GM12865 (cell line): ENCODE measurements at regions not wholly inside any gene's neighbourhood (a gene's known extent, or its start where the extent isn't known, plus 50 kb on each side); places are given as distances from the start of the nearest gene placed in this dataset.

Experiments
- DNase-seq: peaks from one replicate; pipeline ENCODE4 v3.0.0; 2010; ENCODE audit warnings: low read depth
- H3K4me3 ChIP-seq: 2 replicates; pipeline ENCODE4 v1.5.1; 2011; ENCODE audit warnings: mild to moderate bottlenecking, low read depth, low read length, control low read depth
- TF ChIP-seq, protein P1 (sequence below): IDR thresholded peaks from 2 replicates; pipeline ENCODE4 v1.5.1; 2011; ENCODE audit warnings: low read length, control low read depth, low read depth, inconsistent platforms; ENCODE audit not compliant: insufficient read depth; ENCODE audit errors: missing control alignments

DNA sequence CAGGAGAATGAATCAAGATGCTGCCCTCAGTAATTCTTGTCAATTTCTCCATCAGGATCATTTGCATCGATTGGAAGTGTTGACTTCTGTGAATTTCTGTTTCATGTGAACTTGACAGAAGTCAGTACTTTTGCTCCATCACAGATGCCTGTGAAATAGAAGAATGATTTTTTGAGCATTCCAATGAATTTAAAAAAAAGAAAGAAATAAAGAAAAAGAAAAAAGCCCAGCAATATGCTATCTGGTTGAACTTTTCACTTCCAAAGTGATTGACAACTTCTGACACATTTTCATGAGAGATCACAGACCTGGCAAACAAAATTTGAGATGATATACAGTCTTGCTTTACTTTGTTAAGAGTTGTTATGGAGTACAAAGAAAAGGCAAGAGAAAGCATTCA is 175.3 kb downstream of the RWDD3 start:
- TF ChIP-seq, protein P1, sequence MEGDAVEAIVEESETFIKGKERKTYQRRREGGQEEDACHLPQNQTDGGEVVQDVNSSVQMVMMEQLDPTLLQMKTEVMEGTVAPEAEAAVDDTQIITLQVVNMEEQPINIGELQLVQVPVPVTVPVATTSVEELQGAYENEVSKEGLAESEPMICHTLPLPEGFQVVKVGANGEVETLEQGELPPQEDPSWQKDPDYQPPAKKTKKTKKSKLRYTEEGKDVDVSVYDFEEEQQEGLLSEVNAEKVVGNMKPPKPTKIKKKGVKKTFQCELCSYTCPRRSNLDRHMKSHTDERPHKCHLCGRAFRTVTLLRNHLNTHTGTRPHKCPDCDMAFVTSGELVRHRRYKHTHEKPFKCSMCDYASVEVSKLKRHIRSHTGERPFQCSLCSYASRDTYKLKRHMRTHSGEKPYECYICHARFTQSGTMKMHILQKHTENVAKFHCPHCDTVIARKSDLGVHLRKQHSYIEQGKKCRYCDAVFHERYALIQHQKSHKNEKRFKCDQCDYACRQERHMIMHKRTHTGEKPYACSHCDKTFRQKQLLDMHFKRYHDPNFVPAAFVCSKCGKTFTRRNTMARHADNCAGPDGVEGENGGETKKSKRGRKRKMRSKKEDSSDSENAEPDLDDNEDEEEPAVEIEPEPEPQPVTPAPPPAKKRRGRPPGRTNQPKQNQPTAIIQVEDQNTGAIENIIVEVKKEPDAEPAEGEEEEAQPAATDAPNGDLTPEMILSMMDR, result no peak
- H3K4me3 ChIP-seq, result no peak overlapping the region
- DNase-seq, result no peak

GRCh38 chr1:95409901-95410300 is 175.9 kb downstream of the RWDD3 start:
- TF ChIP-seq, protein P1, result no peak
- DNase-seq, result no peak
- H3K4me3 ChIP-seq, result no peak overlapping the region

GRCh38 chr1:95415146-95415545 is 181.1 kb downstream of the RWDD3 start:
- TF ChIP-seq, protein P1, result no peak
- H3K4me3 ChIP-seq, result no peak overlapping the region
- DNase-seq, result no peak

DNA sequence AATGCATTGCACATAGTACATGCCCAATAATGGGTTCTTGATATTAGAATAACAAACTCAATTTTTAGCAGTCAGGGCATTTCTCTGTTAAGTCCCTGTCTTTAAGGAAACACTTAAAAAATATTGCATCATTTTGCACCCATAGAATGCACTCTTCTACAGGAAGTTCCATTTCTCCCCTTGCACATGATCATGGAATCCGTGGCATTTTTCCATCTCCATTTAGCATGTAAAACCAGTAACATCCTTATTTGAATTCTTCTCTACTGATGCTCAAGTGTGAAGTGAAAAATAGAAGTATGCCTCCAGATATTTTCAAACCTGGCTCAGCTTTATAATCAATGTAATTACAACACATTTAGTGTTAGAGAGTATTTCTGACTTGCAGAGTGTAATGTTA is 192.8 kb downstream of the RWDD3 start:
- no peak overlapping the region for H3K4me3 ChIP-seq
- TF ChIP-seq, protein P1, result no peak
- no peak for DNase-seq

DNA sequence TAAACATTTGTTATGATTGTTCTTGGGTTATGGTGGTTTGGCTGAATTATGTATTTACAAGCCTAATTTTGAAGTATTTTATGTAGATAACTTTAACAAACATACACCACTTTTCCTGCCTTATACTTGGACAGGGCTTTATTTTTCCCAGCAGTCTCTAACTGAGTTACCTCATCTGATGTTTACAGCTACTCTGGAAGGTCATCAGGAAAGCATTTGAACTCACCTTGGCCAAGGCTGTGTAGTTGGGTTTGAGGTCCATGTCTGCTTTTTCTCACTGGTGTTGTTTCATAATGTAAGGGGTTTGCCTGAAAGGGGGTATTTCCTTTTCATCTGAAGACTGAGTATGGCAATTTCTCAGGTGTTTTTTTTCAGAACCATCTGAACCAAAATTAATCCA is 193.5 kb downstream of the RWDD3 start:
- no peak for DNase-seq
- TF ChIP-seq, protein P1, result no peak
- no peak overlapping the region for H3K4me3 ChIP-seq

- DNase-seq, result no peak
- TF ChIP-seq, protein P1, result no peak
- no peak overlapping the region for H3K4me3 ChIP-seq
These were observed 197.2 kb downstream of the RWDD3 start for GRCh38 chr1:95431235-95431634.

DNA sequence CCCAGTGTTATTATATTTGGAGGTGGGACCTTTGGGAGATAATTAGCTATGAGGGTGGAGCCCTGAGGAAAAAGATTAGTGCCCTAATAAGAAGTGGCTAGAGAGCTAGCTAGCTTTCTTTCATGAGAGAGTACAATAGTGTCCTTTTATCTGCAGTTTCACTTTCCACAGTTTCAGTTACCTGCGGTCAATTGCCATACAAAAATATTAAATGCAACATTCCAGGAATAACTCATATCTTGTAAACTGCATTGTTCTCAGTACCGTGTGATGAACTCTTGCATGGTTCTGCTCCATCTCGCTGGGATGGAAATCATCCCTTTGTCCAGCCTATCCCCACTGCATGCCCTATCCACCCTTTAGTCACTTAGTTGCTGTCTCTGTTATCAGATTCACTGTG is 201.6 kb downstream of the RWDD3 start:
- no peak overlapping the region for H3K4me3 ChIP-seq
- DNase-seq, result no peak
- TF ChIP-seq, protein P1, result no peak
